HG02610 (cell line): ENCODE measurements at regions not wholly inside any gene's neighbourhood (a gene's known extent, or its start where the extent isn't known, plus 50 kb on each side); places are given as distances from the start of the nearest gene placed in this dataset.
"Not testable (repeated sequence)": the region's sequence is repeated elsewhere in the genome, so short reads cannot be mapped to it uniquely, and the experiment has no call there.

ENCODE experiments used
- ATAC-seq: cut with Tn5 transposase; IDR thresholded peaks from one replicate; pipeline ENCODE4 v1.9.1; 2021; ENCODE audit warnings: mild to moderate bottlenecking, moderate library complexity; ENCODE audit not compliant: unreplicated experiment

GRCh38 chr13:24563087-24563486, 50.5 kb upstream of the PARP4 start:
- ATAC-seq: no peak

- ATAC-seq: not testable (repeated sequence)
Observed at GRCh38 chr13:24563971-24564370, 51.4 kb upstream of the PARP4 start.

GRCh38 chr13:24564881-24565280, 52.3 kb upstream of the PARP4 start:
- ATAC-seq: no peak

- ATAC-seq: not testable (repeated sequence)
Observed at GRCh38 chr13:24567593-24567992, 55.0 kb upstream of the PARP4 start.

GRCh38 chr13:24574847-24575246, 62.3 kb upstream of the PARP4 start:
- no peak for ATAC-seq

- not testable (repeated sequence) for ATAC-seq
Observed at GRCh38 chr13:24580315-24580714, 67.7 kb upstream of the PARP4 start.

GRCh38 chr13:24581578-24581977, 69.0 kb upstream of the PARP4 start:
- ATAC-seq: not testable (repeated sequence)

- not testable (repeated sequence) for ATAC-seq
Observed at GRCh38 chr13:24591697-24592096, 79.1 kb upstream of the PARP4 start.

- ATAC-seq: not testable (repeated sequence)
Observed at GRCh38 chr13:24597906-24598670, 82.1 kb upstream of the ATP12A start.

GRCh38 chr13:24599019-24599791, 81.0 kb upstream of the ATP12A start:
- not testable (repeated sequence) for ATAC-seq

GRCh38 chr13:24605923-24606372, 74.3 kb upstream of the ATP12A start:
- ATAC-seq: no peak

- no peak for ATAC-seq
Observed at GRCh38 chr13:24606486-24607170, 73.6 kb upstream of the ATP12A start.

GRCh38 chr13:24610956-24611355, 69.3 kb upstream of the ATP12A start:
- ATAC-seq: no peak

GRCh38 chr13:24612726-24613125, 67.5 kb upstream of the ATP12A start:
- no peak for ATAC-seq

GRCh38 chr13:24613128-24613527, 67.1 kb upstream of the ATP12A start:
- ATAC-seq: no peak

- no peak for ATAC-seq
Observed at GRCh38 chr13:24613755-24614154, 66.5 kb upstream of the ATP12A start.

- no peak for ATAC-seq
Observed at GRCh38 chr13:24614306-24615080, 65.7 kb upstream of the ATP12A start.

GRCh38 chr13:24615114-24615513, 65.1 kb upstream of the ATP12A start:
- no peak for ATAC-seq

- no peak for ATAC-seq
Observed at GRCh38 chr13:24615911-24616472, 64.2 kb upstream of the ATP12A start.

GRCh38 chr13:24616514-24616913, 63.7 kb upstream of the ATP12A start:
- ATAC-seq: no peak
